Nephron (organoid): ENCODE measurements at regions not wholly inside any gene's neighbourhood (a gene's known extent, or its start where the extent isn't known, plus 50 kb on each side); places are given as distances from the start of the nearest gene placed in this dataset.

Experiments
- H3K27ac Mint-ChIP-seq, 3 experiments: 2 replicates each; pipeline ENCODE4 v1.8.0; 2020; ENCODE audit warnings: mixed read lengths in 3 of 3, mild to moderate bottlenecking in 2 of 3, moderate library complexity in 1 of 3
- H3K27me3 Mint-ChIP-seq: 2 replicates; pipeline ENCODE4 v1.8.0; 2021; ENCODE audit warnings: low read depth, mild to moderate bottlenecking, moderate library complexity, mixed read lengths
- H3K36me3 Mint-ChIP-seq: 2 replicates; pipeline ENCODE4 v1.8.0; 2020; ENCODE audit warnings: low read depth, mixed read lengths
- H3K4me1 Mint-ChIP-seq: 2 replicates; pipeline ENCODE4 v1.8.0; 2020; ENCODE audit warnings: mixed read lengths
- H3K4me3 Mint-ChIP-seq, 3 experiments: 2 replicates each; pipeline ENCODE4 v1.8.0; 2020; ENCODE audit warnings: mild to moderate bottlenecking in 3 of 3, mixed read lengths in 3 of 3, moderate library complexity in 2 of 3
- H3K9me3 Mint-ChIP-seq: 2 replicates; pipeline ENCODE4 v1.8.0; 2020; ENCODE audit warnings: mixed read lengths
- TF ChIP-seq, protein P1 (sequence below), 3 experiments: fragments of 200-600 bp; sonication (generic); IDR thresholded peaks; one replicate each; pipeline ENCODE4 v1.5.0; 2021; ENCODE audit warnings: antibody characterized with exemption in 3 of 3; ENCODE audit not compliant: unreplicated experiment in 3 of 3

DNA sequence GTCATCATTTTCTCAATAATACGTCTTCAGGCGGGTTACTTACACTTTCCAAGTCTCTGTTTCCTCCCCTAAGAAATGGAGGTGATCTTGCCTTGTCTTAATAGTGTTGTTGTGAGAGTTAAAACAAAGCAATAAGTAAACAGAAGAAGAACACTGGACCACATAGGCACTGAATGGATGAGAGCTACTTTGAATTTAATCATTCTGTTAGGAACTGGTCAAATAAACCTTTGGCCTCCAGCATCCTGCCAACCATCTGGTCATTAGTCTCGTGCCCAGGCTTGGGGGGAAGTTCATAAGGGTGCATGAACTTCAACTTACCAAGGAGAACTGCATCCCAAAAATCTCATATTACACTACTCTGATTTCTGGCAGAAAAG lies 109.4 kb upstream of the C7orf33 start:
- Mint-ChIP-seq H3K27me3 (peaks cover 12% of the 10 kb centered on the region), H3K4me3 (peak overlapping the region in 1 of 3 experiments; percentile 11), H3K27ac (peak overlapping the region in 2 of 3 experiments; percentile 21 to 55), H3K9me3 (no peaks in the 10 kb centered on the region), H3K4me1 (peaks cover 64% of the 10 kb centered on the region), H3K36me3 (no peaks in the 10 kb centered on the region)
- TF ChIP-seq, protein P1, sequence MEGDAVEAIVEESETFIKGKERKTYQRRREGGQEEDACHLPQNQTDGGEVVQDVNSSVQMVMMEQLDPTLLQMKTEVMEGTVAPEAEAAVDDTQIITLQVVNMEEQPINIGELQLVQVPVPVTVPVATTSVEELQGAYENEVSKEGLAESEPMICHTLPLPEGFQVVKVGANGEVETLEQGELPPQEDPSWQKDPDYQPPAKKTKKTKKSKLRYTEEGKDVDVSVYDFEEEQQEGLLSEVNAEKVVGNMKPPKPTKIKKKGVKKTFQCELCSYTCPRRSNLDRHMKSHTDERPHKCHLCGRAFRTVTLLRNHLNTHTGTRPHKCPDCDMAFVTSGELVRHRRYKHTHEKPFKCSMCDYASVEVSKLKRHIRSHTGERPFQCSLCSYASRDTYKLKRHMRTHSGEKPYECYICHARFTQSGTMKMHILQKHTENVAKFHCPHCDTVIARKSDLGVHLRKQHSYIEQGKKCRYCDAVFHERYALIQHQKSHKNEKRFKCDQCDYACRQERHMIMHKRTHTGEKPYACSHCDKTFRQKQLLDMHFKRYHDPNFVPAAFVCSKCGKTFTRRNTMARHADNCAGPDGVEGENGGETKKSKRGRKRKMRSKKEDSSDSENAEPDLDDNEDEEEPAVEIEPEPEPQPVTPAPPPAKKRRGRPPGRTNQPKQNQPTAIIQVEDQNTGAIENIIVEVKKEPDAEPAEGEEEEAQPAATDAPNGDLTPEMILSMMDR (IDR thresholded peaks at IDR 0.05; ENCODE audit: unreplicated experiment in 3 of 3): no peak

GRCh38 chr7:148481971-148482626 lies 108.5 kb upstream of the C7orf33 start:
- Mint-ChIP-seq H3K9me3 (no peaks in the 10 kb centered on the region), H3K4me3 (no peak overlapping the region), H3K36me3 (no peaks in the 10 kb centered on the region), H3K27me3 (peaks cover 12% of the 10 kb centered on the region), H3K4me1 (peaks cover 64% of the 10 kb centered on the region), H3K27ac (peak overlapping the region in 2 of 3 experiments; percentile 22 to 60)
- TF ChIP-seq, protein P1 (IDR thresholded peaks at IDR 0.05; ENCODE audit: unreplicated experiment in 3 of 3): no peak

DNA sequence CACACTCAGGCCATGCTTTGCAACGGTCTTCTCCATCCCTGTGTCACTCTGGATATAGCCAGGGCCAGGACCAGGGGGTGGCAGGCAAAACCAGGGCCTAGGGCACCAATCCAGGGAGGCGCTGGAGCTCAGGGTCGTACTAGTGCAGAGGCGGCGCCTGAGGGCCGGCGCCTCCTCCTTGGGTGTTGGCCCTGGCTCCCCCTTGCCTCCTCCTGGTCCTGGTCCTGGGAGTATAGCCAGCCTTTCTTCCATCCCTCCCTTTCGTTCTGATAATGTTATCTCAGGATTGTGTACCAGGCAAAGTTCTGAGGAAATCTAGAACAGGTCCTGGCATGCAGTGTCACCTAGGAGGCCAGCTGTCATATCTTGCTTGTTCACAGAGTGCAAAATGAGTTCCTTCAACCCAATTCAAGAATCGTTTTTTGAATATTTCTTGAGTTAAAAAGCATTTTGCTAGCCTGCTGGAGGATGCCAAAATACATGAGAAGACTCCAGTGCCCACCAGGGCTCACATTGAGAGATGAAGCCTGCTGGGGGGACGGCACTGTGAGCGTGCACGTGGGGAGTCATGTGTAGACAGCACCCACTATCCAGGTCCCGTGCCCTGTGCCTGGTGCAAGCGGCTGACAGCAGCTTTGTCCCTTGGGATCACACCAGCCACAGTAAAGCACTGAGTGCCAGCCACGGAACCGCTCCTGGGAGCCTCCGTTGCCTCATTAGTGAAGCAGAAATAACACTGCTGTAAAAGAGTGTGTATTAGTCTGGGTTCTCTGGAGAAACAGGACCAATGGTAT lies 106.9 kb upstream of the C7orf33 start:
- H3K27ac Mint-ChIP-seq: no peak overlapping the region

DNA sequence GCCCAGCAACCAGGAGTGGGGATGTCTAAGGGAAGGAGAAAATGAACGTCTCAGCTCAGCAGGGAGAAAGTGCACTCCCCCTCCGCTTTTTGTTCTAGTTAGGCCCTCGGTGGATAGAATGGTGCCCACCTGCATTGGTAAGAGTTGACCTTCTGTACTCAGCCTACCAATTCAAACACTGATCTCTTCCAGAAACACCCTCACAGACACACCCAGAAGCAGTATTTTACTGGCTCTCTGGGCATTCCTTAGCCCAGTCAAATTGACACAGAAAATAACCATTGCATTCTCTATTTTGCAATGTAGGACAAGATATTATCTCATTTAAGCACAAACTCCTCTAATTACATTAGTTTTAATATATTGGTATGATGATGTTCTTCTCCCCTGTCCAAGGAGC lies 106.1 kb upstream of the C7orf33 start:
- H3K27me3 Mint-ChIP-seq: peaks cover 12% of the 10 kb centered on the region
- no peak overlapping the region for H3K27ac Mint-ChIP-seq
- H3K4me3 Mint-ChIP-seq: no peak overlapping the region
- H3K36me3 Mint-ChIP-seq: no peaks in the 10 kb centered on the region
- TF ChIP-seq, protein P1 (IDR thresholded peaks at IDR 0.05; ENCODE audit: unreplicated experiment in 3 of 3): no peak
- peaks cover 53% of the 10 kb centered on the region for H3K4me1 Mint-ChIP-seq
- no peaks in the 10 kb centered on the region for H3K9me3 Mint-ChIP-seq

More for the DNA sequence above, 106.9 kb upstream of the C7orf33 start:
- Mint-ChIP-seq H3K9me3 (no peaks in the 10 kb centered on the region), H3K27me3 (peaks cover 12% of the 10 kb centered on the region), H3K4me1 (peaks cover 61% of the 10 kb centered on the region), H3K36me3 (no peaks in the 10 kb centered on the region), H3K4me3 (no peak overlapping the region)
- TF ChIP-seq, protein P1 (IDR thresholded peaks at IDR 0.05; ENCODE audit: unreplicated experiment in 3 of 3): no peak

DNA sequence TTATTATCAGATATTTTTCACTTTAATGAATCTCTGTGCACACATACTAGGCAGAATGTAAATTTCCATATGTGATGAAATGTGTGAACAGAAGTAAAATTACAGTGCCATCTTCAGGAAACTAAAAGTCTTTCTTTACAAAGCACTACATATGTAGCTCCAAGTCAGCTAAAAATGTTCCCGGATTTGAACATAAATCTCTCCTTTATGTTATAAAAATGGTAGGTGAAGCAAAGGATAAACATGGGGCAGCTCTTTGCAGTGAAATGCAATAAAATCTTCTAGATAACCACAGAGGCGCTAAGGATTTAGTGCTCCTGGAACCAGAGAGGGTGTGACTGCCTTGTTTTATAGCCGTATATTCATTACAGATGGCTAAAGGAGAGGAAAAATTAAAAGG lies 104.9 kb upstream of the C7orf33 start:
- H3K4me1 Mint-ChIP-seq: peaks cover 44% of the 10 kb centered on the region
- peaks cover 12% of the 10 kb centered on the region for H3K27me3 Mint-ChIP-seq
- no peaks in the 10 kb centered on the region for H3K36me3 Mint-ChIP-seq

More for the DNA sequence above, 104.9 kb upstream of the C7orf33 start:
- TF ChIP-seq, protein P1 (IDR thresholded peaks at IDR 0.05; ENCODE audit: unreplicated experiment in 3 of 3): peak; percentile 23 to 47 (median 28)
- Mint-ChIP-seq H3K27ac (peak overlapping the region in 2 of 3 experiments; percentile 7 to 26), H3K9me3 (no peaks in the 10 kb centered on the region), H3K4me3 (no peak overlapping the region)
